HG02852 (cell line): ENCODE measurements at regions not wholly inside any gene's neighbourhood (a gene's known extent, or its start where the extent isn't known, plus 50 kb on each side); places are given as distances from the start of the nearest gene placed in this dataset.

Experiments
- ATAC-seq: cut with Tn5 transposase; IDR thresholded peaks from one replicate; pipeline ENCODE4 v1.9.1; 2021; ENCODE audit warnings: mild to moderate bottlenecking, moderate library complexity; ENCODE audit not compliant: unreplicated experiment

GRCh38 chr14:36035675-36036074 lies 140.8 kb downstream of the PTCSC3 start:
- no peak for ATAC-seq

DNA sequence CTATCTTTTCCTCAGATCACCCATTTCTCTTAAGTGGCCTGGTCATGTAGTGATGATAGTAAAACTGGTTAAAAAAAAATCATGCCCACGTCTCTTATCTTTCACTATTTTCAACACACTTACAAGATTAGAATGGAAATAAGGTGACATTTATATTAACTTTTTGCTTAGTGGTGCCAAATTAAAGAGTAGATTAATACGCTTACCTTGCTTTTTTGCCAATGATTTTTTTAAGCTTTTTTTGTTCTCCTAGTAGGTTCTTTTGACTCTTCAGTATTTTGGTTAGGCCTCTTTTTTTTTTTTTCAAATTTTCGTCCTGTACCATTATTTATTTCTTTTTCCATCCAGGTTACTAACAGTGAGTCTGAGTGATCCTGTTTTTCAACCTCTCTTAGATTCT lies 147.9 kb downstream of the PTCSC3 start:
- no peak for ATAC-seq

- no peak for ATAC-seq
These were observed 148.3 kb downstream of the PTCSC3 start for GRCh38 chr14:36028218-36028617.

- ATAC-seq: no peak
These were observed 149.2 kb downstream of the PTCSC3 start for GRCh38 chr14:36027354-36027753.

GRCh38 chr14:36022765-36023410 lies 153.6 kb downstream of the PTCSC3 start:
- ATAC-seq: no peak

DNA sequence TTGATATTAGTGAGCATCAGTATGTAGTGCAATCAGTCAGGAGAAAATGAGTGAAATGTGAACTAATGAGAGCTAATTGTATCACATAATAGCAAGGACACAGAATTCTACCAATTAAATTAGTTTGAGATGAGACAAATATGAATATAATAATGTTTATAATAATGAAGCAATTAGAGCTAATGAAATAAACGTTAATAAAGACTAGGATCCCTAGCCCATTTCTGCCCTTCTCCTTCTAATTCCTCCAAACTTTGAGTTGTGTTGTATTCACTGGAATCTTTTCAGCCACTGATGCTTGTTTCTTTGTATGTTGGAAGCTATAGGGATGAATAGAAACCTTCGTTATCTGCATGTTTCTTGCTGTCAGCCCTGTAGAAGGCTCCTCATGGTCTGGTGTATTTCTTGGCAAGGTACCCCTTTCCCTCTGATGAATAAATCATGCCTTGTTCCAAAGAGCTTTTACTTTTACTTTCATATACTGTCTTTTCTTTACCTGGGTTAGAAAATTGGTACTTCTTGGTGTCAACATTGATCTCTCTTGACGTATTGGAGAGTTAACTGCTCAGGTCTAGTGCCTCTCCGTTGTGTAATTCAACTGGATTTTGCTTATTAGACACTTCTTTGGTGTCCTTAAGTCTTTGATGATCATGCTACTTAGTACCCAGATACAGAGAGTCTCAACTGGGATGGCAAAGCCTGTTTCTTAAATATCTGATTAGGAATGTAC lies 154.8 kb downstream of the PTCSC3 start:
- no peak for ATAC-seq

DNA sequence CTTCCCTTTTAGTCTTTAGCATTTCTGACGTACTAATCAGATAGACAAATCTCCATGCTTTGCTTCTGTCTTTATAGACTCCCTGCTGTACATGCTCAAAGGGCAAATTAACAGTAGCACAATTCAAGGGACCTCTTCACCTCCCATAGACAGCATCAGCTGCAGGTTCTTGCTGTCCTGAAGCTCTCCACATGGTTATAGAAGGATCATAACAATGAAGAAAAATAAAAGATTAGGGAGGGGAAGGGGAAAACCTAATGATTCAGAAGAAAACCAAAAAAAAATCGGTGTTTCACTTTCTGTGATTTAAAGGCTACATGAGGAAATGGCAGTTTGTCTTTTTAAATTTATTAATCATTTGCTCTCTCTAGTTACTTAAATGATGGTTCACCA lies 155.5 kb downstream of the PTCSC3 start:
- peak; percentile 63 for ATAC-seq

GRCh38 chr14:36020120-36021029 lies 156.1 kb downstream of the PTCSC3 start:
- ATAC-seq: no peak

GRCh38 chr14:36019126-36019525 lies 157.4 kb downstream of the PTCSC3 start:
- no peak for ATAC-seq

DNA sequence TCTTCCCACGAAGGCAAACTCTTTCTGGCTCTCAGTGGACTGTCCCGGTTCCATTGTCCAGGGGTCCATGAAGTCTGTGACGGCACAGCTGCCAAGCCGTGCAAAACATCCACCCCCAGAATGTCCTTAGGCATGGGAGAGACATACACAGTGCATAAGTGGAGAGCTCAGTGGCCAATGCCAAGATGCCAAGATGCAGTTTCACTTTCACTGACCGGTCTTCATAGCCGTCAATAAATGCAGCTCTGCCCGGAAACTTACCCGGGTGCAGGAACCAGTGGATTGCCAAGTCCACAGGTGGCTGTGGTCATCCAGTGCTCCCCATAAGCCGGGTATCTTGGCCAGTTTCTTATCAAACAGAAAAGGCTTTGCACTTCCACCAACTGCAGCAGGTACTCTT lies 162.3 kb downstream of the PTCSC3 start:
- no peak for ATAC-seq

DNA sequence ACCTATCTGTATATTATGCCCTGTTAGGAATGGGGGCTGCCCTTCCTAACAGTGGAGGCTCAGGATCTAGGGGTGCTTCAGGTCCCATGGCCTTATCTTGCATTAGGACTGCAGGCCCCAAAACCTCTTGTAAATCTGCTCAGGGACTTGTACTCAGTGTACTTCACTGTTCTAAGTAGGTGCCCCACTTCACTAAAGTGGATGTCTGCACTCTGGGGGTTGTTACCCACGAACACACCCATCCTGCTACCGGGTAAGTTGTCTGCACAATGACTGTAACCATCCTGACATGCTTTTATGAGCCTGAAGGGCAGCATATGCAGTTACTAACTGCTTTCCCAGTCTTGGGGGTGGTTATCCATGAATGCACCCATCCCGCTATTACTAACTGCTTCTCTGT lies 163.0 kb downstream of the PTCSC3 start:
- no peak for ATAC-seq

DNA sequence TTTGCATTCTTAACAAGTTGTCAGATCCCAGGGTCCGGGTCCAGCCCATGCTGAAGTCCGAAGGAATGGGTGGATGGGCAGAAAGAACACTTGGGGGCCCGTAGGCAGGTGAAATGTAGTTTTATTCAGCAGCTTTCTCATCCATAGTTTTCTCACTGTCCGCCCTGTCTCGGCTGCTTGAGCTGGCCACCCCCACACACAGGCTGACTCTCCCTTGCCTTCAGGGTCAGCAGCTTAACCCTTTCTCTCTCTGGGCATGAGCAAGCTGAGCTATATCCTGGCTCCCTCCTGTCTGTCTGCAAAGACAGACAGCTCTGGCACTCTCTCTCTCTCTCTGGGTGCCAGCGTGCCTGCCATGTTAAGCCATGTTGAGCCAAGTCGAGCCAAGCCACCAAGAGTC lies 163.9 kb downstream of the PTCSC3 start:
- ATAC-seq: no peak

GRCh38 chr14:36009643-36010042 lies 166.9 kb downstream of the PTCSC3 start:
- ATAC-seq: no peak

- no peak for ATAC-seq
These were observed 169.9 kb downstream of the PTCSC3 start for GRCh38 chr14:36006623-36007022.

DNA sequence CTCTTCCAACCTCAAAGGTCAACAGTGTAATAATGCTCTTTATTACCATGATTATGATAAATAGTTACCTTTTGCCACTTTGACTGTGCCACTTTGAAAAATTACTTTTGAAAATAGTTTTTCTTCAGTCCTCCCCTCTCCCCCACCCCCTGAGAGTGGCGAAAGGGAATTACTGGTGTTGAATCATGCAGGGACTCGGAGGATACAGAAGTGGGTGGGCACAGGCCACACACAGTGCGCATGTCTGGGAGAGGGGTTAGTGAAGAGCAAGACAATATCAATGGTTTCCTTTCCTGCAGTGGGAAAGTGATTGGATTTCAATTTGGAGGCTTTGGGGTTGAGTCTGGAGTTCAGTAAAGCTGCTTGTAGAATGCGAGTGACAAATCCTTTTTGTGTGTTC lies 170.9 kb downstream of the PTCSC3 start:
- ATAC-seq: no peak

GRCh38 chr14:36001936-36002335 lies 174.6 kb downstream of the PTCSC3 start:
- no peak for ATAC-seq

DNA sequence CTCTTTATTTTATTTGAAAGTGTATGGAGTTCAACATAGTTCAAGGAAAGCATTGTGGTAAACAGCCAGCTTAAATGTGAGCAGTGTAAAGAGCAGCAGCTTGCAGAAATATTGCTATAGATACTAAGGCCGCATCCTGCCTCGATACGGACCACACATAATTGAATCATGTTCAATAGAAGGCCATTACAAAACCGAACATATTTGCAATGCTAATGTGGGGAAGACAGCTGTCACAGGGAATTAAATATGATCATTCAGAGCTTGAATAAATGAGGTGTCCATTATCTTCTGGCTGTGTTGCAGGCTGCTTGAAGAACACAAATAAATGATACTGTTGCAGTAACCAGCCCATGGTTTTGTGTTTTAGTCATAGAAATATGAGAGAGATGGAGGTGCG lies 173.2 kb downstream of the BRMS1L start:
- no peak for ATAC-seq

- no peak for ATAC-seq
These were observed 172.2 kb downstream of the BRMS1L start for GRCh38 chr14:35998303-35998702.

- no peak for ATAC-seq
These were observed 167.5 kb downstream of the BRMS1L start for GRCh38 chr14:35993684-35993960.

DNA sequence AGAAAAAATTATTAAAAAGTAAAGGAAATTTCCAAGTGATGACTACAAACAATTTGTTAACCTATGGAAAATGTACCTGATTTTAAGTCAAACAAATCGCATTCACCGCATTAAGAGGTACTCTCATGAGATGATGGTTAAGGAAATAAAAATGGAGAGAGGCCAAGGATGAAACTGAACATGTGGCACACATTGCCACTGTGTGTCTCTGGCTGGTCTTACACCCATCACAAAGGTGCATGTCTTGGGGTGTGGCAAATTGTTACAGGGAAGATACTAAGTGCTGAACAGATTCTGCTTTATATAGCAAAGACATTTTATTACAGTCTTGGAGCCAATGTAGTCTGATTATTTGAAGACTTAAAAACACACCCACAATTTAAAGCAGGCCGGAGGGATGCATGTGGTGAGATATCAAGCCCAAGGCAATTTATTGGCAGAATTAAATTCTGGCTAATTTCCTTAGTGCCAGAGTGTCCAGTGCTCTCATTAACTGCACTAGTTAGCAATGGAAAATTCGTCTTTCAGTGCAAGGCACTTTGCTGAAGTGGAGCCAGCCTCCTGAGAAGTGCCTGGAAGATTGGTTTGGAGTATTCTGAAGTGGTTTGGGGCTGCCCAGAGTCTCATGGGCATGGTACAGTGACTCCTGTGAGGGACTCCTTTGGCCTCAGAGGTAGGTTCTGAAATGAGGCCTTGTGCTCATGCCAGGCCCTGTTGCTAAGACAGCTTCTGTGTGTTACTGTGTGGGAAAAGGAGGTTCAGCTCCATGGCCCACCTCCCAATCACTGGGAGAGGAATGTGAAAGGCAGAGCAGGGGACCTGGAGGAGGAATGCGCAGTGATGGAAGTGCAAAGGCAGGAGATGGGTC lies 166.9 kb downstream of the BRMS1L start:
- no peak for ATAC-seq

DNA sequence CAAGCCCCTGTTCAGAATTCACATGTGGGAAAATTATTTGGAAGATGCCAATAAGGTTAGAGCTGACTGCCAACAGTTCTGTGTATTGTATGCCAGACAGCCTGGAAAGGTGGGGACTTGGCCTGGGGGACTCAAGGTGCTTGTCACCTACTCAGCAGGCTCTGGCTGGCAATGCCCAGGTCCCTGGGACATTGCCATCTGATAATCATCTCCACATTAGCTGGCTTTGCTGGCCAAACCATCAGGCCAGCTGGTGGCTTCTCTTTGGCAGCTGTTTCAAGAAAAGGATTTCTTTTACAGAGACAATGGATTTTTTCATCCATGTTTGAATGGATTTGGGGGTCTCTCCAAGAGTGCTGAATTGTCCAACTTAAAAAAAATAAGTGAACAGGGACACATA lies 165.2 kb downstream of the BRMS1L start:
- ATAC-seq: no peak
